Activated T-helper 1 cell treated with anti-CD3 and anti-CD28 coated beads, Interleukin-12 subunit alpha, Interleukin-12 subunit beta, Interleukin-2, Interleukin-4 antibody, amounts not matched to agents 30 ng/mL and 10 ng/mL and 1 ng/mL, durations not matched to agents 14 hours and 24 hours and 36 hours (primary cell): ENCODE measurements at regions not wholly inside any gene's neighbourhood (a gene's known extent, or its start where the extent isn't known, plus 50 kb on each side); places are given as distances from the start of the nearest gene placed in this dataset.
"Not testable (repeated sequence)": the region's sequence is repeated elsewhere in the genome, so short reads cannot be mapped to it uniquely, and the experiment has no call there.

Experiments used
- DNase-seq: peaks from one replicate; pipeline ENCODE4 v3.0.0; 2021; ENCODE audit warnings: low spot score
- H3K27ac Mint-ChIP-seq: one replicate; pipeline ENCODE4 v1.8.0; 2021; ENCODE audit warnings: mild to moderate bottlenecking, mixed read lengths
- H3K27me3 Mint-ChIP-seq: one replicate; pipeline ENCODE4 v1.8.0; 2022; ENCODE audit warnings: mild to moderate bottlenecking, moderate library complexity, mixed read lengths; ENCODE audit not compliant: insufficient read depth
- H3K36me3 Mint-ChIP-seq: one replicate; pipeline ENCODE4 v1.8.0; 2021; ENCODE audit warnings: low read depth, mixed read lengths
- H3K4me1 Mint-ChIP-seq: one replicate; pipeline ENCODE4 v1.8.0; 2021; ENCODE audit warnings: low read depth, mixed read lengths
- H3K4me3 Mint-ChIP-seq: one replicate; pipeline ENCODE4 v1.8.0; 2021; ENCODE audit warnings: mild to moderate bottlenecking, moderate library complexity, mixed read lengths
- H3K9me3 Mint-ChIP-seq: one replicate; pipeline ENCODE4 v1.8.0; 2021; ENCODE audit warnings: mixed read lengths
- intact Hi-C: fragments of 100-400 bp; cut with micrococcal nuclease; formaldehyde crosslinking; loops from one replicate; pipeline ENCODE4 v1.15.1; 2024

DNA sequence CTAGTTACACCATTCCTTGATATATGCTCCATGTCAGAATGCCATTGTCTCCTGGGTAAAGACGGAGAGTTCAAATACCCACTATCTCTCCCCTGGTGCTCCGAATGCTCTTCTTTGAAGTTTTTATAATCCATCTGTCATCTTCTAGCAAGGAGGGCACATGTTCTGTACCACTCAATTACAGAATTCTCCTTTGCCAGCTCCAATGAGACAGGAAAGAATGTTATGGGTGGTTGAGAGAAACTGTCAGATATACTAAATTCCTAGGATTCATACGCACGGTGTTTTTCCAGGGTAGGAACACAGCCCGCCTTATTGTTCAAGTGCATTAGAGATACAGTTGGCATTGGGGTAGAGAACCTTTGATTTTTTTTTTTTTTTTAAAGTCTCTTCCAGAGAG, 118.0 kb upstream of the ZNF536 start:
- Mint-ChIP-seq H3K36me3 (no peaks in the 10 kb centered on the region), H3K4me3 (no peak overlapping the region), H3K27ac (no peak overlapping the region), H3K27me3 (peaks cover 18% of the 10 kb centered on the region), H3K9me3 (no peaks in the 10 kb centered on the region), H3K4me1 (no peaks in the 10 kb centered on the region)
- intact Hi-C loops, result no loop called here
- no peak for DNase-seq

DNA sequence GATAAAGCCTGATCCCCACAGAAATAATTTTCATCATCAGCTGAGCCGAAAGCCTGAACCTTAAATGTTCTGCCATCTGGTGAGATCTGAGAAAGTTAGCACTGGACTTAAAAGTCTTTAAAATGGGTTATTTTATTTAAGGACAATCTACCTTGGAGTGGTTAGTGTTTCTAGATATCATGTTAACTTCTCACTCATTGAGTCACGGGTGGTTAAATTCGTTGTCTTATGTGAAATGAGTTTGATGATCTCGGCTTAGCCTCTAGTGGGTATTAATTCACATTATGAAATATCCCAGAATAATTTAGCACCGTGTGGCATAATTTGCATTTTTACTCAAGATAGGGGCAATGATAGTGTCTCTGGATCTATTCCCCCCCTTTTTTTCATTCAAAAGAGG, 117.4 kb upstream of the ZNF536 start:
- Mint-ChIP-seq H3K27ac (no peak overlapping the region), H3K4me3 (no peak overlapping the region), H3K4me1 (no peaks in the 10 kb centered on the region), H3K9me3 (no peaks in the 10 kb centered on the region), H3K27me3 (peaks cover 18% of the 10 kb centered on the region), H3K36me3 (no peaks in the 10 kb centered on the region)
- DNase-seq, result no peak
- intact Hi-C loops, result no loop called here

DNA sequence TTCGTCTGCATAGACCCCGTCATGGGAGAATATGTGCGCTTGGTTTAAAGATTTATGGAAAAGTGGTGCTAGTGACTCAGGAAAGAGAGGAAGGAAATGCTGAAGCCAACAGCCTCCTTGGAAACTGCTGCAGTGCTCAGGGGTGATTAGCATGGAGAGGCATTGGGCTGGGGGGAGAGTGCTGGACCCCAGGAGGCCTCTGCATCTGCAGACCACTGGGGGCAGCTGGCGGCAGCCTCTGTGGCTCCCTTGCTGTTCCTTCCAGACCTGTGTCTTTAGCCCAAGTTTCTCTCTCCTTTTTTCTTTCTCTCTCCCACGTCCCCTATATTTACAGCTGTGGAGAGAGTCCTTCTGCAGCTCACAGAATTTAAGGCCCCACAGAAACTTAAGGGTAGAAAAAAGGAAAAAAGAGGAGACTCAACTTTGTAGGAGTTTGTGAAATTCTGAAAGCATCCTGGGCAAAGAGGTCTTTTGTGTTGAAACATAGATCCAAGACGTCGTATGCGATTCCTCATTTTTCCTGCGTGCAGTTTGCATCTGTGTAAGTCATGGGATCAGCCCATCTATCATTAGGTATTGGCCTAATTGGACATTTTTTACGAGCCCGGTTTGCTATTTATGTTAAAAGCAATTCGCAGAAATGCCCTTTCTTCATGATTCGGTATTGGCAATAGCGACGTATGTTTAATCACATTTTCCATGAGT, 116.2 kb upstream of the ZNF536 start:
- Mint-ChIP-seq H3K36me3 (no peaks in the 10 kb centered on the region), H3K27me3 (peaks cover 18% of the 10 kb centered on the region), H3K4me1 (no peaks in the 10 kb centered on the region), H3K27ac (no peak overlapping the region), H3K9me3 (no peaks in the 10 kb centered on the region), H3K4me3 (no peak overlapping the region)
- intact Hi-C loops, result no loop called here
- DNase-seq, result no peak

DNA sequence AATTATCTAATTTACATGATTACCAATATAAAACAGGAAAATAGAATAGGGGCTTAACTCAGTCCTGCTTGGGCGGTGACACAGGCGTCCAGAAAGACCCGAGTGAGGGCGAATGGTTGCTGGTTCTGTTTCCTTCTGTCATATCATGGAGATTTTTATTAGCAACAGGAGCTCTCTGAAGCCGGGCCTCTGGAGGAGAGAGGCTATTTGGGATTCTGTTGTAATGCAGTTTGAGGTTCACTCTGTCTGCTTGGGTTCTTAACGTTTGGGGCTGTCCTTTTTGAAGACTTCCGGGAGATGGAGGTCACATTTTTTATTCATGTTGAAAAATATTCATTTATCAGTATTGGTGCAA, 115.7 kb upstream of the ZNF536 start:
- Mint-ChIP-seq H3K4me3 (no peak overlapping the region), H3K9me3 (no peaks in the 10 kb centered on the region), H3K27ac (no peak overlapping the region), H3K36me3 (no peaks in the 10 kb centered on the region), H3K27me3 (peaks cover 18% of the 10 kb centered on the region), H3K4me1 (no peaks in the 10 kb centered on the region)
- no peak for DNase-seq
- intact Hi-C loops, result no loop called here

DNA sequence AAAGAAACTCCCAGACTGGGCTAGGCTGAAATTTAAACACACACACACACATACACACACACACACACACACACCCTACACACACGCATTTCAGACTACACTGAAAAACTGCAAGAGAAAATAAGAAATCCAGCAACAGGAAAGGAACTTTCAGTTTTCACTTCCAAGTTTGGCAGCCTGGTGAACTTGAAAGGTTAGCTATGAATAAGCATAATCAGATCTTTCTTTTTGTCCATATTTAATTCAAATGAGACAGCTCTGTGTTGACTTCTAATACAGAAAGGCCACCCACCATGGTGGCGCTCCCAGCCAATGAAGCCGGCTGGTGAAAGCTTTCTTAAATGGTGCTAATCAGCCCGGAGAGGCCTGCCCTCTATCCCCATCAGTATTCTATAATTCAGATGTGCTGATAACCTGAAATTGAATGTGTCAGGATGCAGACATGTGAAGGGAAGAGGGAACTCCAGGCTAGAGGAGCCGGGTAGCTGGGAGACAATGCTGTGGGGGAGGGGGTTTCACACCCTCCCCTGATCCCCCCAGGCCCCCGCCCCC, 108.3 kb upstream of the ZNF536 start:
- no peaks in the 10 kb centered on the region for H3K27me3 Mint-ChIP-seq
- H3K4me1 Mint-ChIP-seq, result no peaks in the 10 kb centered on the region
- intact Hi-C loops, result no loop called here
- H3K36me3 Mint-ChIP-seq, result no peaks in the 10 kb centered on the region
- no peak overlapping the region for H3K27ac Mint-ChIP-seq
- no peaks in the 10 kb centered on the region for H3K9me3 Mint-ChIP-seq
- DNase-seq, result no peak
- no peak overlapping the region for H3K4me3 Mint-ChIP-seq

DNA sequence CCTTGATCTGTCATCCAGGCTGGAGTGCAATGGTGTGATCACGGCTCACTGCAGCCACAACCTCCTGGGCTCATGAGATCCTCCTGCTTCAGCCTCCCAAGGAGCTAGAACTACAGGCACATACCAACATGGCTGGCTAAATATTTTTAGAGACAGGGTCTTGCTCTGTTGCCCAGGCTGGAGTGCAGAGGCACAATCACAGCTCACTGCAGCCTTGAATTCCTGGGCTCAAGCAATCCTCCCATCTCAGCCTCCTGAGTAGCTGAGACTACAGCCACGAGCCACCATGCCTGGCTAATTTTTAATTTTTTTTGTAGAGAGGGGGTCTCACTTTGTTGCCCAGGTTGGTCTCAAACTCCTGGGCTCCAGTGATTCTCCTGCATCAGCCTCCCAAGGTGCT, 106.3 kb upstream of the ZNF536 start:
- H3K4me1 Mint-ChIP-seq, H3K4me3 Mint-ChIP-seq, intact Hi-C loops, H3K9me3 Mint-ChIP-seq, H3K27me3 Mint-ChIP-seq, H3K27ac Mint-ChIP-seq, H3K36me3 Mint-ChIP-seq, DNase-seq: not testable (repeated sequence)

DNA sequence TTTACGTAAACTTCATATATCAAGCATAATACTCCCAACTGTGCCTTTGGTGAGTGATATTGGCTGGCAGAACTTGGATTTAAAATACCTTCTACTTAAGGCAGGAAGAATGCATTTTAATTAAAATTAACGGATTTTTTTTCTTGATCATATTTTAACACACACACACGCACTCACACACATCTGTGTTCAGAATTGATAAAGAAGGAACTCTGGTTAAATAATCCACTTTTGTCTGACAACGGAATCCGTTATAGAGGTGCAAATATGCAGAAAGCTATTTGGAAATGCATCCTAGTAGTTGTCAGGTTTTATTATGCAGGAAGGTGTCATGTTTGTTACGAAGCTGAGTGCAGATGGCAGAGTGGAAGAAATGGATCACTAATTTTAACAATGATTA, 105.5 kb upstream of the ZNF536 start:
- Mint-ChIP-seq H3K27me3 (no peaks in the 10 kb centered on the region), H3K4me3 (no peak overlapping the region), H3K36me3 (no peaks in the 10 kb centered on the region), H3K27ac (no peak overlapping the region), H3K9me3 (no peaks in the 10 kb centered on the region), H3K4me1 (no peaks in the 10 kb centered on the region)
- intact Hi-C loops, result no loop called here
- DNase-seq, result no peak

DNA sequence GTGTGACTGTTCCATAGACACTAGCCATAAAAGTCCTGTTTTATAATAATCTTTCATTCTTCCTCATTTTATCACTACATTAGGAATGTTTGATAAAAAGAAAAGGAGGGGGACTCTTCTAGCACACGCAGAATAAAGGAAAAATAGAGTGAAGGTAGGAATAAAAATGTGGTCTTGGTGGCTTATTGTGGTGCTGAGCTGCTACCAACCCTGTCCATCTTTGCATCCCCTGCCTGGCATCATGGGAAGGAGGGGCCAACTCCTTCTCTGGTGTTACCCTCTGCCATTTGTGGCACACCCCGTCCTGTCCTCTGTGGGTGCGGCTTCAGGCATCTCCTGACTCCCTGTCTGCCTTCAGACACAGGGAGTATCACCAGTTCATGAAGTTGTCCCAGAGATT, 104.9 kb upstream of the ZNF536 start:
- H3K4me1 Mint-ChIP-seq, result no peaks in the 10 kb centered on the region
- no peaks in the 10 kb centered on the region for H3K27me3 Mint-ChIP-seq
- intact Hi-C loops, result no loop called here

DNA sequence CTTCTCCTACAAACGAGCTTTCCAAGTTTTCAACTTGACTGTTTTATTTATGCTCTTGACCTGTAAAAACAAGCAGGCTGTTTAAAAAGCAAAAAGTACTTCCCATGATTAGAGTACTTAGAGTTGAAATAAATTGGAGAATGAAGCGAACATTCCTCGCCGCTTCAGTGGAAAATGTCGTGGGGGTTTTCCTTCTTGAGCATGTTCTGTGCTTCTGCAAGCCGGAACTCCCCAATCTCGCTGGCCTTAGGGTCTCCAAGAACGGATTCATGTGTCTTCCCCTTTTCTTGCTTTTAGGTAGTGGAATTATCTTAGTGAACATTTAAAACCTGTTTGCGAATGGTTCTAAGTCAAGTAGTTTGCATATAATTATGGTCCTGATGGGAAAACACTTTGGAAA, 103.6 kb upstream of the ZNF536 start:
- Mint-ChIP-seq H3K27me3 (no peaks in the 10 kb centered on the region), H3K9me3 (no peaks in the 10 kb centered on the region), H3K27ac (no peak overlapping the region), H3K4me3 (no peak overlapping the region), H3K36me3 (no peaks in the 10 kb centered on the region), H3K4me1 (no peaks in the 10 kb centered on the region)
- no peak for DNase-seq
- intact Hi-C loops, result no loop called here

More for the DNA sequence above, 104.9 kb upstream of the ZNF536 start:
- H3K9me3 Mint-ChIP-seq, result no peaks in the 10 kb centered on the region
- no peak for DNase-seq
- no peak overlapping the region for H3K27ac Mint-ChIP-seq
- H3K36me3 Mint-ChIP-seq, result no peaks in the 10 kb centered on the region
- no peak overlapping the region for H3K4me3 Mint-ChIP-seq

DNA sequence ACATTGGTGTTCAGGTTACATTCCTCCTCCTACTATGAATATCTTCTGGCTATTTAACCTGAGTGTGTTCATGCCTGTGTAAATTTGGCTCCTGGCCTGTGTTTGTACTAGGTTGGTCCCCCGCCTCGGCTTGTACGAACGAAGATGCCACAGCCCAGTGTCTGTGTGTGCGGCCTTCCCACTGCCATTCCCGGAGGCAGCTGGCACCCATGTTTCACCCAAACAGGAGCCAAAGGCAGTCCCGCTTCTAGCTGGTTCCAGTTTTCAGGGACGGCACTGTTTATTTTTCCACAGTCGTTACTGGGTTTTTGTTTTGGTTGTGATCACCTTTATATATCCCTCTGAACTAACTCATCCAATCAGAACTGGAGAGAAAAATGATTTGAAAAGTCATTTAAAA, 102.5 kb upstream of the ZNF536 start:
- Mint-ChIP-seq H3K27ac (no peak overlapping the region), H3K27me3 (no peaks in the 10 kb centered on the region), H3K9me3 (no peaks in the 10 kb centered on the region), H3K4me1 (no peaks in the 10 kb centered on the region), H3K36me3 (no peaks in the 10 kb centered on the region), H3K4me3 (no peak overlapping the region)
- intact Hi-C loops, result no loop called here
- no peak for DNase-seq

DNA sequence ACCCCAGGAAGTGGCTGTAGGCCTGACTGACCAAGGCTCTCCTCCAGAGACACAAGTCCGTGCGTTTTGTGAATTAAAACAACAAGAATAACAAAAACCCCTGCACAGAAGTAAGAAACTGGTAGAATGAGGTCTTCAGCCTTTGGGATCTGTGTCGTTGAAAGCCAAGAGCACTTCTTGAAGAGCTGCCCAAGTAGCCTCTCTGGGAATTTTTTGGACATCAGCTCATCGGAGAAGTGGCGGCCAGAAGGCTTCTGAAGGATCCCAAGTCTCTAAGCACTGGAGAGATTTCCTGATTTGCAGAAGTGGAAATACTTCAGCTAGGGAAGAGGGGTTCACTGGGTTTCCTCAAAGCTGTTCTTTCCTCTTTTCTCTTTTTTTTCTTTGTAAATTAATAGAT, 100.4 kb upstream of the ZNF536 start:
- no peaks in the 10 kb centered on the region for H3K9me3 Mint-ChIP-seq
- no peaks in the 10 kb centered on the region for H3K4me1 Mint-ChIP-seq
- intact Hi-C loops, result no loop called here
- no peaks in the 10 kb centered on the region for H3K27me3 Mint-ChIP-seq
- no peak overlapping the region for H3K27ac Mint-ChIP-seq
- no peak overlapping the region for H3K4me3 Mint-ChIP-seq
- no peak for DNase-seq
- H3K36me3 Mint-ChIP-seq, result no peaks in the 10 kb centered on the region

DNA sequence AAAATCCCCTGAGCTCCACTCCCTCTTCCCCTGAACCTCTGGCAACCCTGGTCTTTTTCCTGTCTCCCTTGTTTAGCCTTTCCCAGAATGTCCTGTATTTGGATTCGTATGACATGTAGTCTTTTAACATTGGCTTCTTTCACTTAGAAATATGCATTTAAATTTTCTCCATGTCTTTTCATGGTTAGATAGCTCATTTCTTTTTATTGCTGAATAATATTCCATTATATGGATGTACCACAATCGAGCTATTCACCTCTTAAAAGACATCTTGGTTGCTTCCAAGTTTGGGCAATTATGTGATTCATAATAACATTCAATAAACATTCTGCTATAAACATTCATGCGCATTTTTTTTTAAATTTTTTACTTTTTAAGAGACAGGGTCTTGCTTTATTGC, 99.6 kb upstream of the ZNF536 start:
- no peak for DNase-seq
- Mint-ChIP-seq H3K27me3 (no peaks in the 10 kb centered on the region), H3K9me3 (no peaks in the 10 kb centered on the region), H3K4me1 (no peaks in the 10 kb centered on the region), H3K36me3 (no peaks in the 10 kb centered on the region), H3K27ac (no peak overlapping the region), H3K4me3 (no peak overlapping the region)
- intact Hi-C loops, result no loop called here

DNA sequence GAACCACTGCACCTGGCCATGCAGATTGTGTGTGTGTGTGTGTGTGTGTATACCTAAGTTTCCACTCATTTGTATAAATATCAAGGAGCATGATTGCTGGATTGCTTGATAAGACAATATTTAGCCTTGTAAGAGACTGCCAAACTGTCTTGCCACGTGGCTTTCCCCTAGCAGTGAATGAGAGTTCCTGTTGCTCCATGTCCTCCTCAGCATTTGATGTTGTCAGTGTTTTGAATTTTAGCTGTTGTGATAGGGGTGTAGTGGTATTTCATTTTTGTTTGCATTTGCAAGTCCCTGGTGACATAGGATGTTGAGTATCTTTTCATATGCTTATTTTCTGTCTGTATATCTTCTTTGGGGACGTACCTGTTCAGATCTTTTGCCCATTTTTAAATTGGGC, 99.0 kb upstream of the ZNF536 start:
- no peaks in the 10 kb centered on the region for H3K4me1 Mint-ChIP-seq
- intact Hi-C loops, result no loop called here
- H3K9me3 Mint-ChIP-seq, result no peaks in the 10 kb centered on the region
- no peaks in the 10 kb centered on the region for H3K36me3 Mint-ChIP-seq
- H3K27ac Mint-ChIP-seq, result no peak overlapping the region
- no peak overlapping the region for H3K4me3 Mint-ChIP-seq
- no peaks in the 10 kb centered on the region for H3K27me3 Mint-ChIP-seq
- DNase-seq, result no peak

DNA sequence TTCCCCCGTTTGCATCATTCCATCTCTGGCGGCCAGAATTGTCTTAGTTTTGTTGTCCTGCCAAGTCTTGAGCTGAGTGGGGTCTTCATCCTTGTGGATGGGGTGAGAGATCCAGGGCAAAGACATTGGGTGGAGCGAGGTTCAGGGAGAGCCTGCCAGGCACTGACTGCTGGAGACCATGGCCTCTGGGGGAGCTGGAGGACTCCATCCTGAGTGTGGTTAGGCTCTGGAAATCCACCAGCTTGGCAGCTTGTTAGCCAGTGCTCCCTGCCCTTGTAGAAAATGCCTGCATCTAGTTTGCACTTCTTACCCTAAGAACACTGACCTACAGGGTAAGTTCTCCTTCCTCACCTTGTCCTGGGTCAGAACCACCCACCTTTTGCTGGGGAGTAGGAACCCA, 97.2 kb upstream of the ZNF536 start:
- no peaks in the 10 kb centered on the region for H3K36me3 Mint-ChIP-seq
- no peaks in the 10 kb centered on the region for H3K27me3 Mint-ChIP-seq
- H3K4me3 Mint-ChIP-seq, result no peak overlapping the region
- intact Hi-C loops, result no loop called here
- DNase-seq, result no peak
- no peak overlapping the region for H3K27ac Mint-ChIP-seq
- H3K4me1 Mint-ChIP-seq, result no peaks in the 10 kb centered on the region
- no peaks in the 10 kb centered on the region for H3K9me3 Mint-ChIP-seq
